Hepatocyte (in vitro differentiated cells): ENCODE measurements at regions not wholly inside any gene's neighbourhood (a gene's known extent, or its start where the extent isn't known, plus 50 kb on each side); places are given as distances from the start of the nearest gene placed in this dataset.

Experiments
- EZH2 ChIP-seq: fragments of 200-600 bp; sonication (generic); IDR thresholded peaks from 2 replicates; pipeline ENCODE4 v1.6.1; 2016; ENCODE audit warnings: antibody characterized with exemption, mild to moderate bottlenecking, borderline replicate concordance
- EZH2phosphoT487 ChIP-seq: fragments of 200-600 bp; sonication (generic); IDR thresholded peaks from one replicate; pipeline ENCODE4 v1.6.1; 2018; ENCODE audit warnings: antibody characterized with exemption, mild to moderate bottlenecking, low read depth, moderate library complexity; ENCODE audit not compliant: unreplicated experiment, severe bottlenecking
- TF ChIP-seq, protein P1 (sequence below): fragments of 200-600 bp; sonication (generic); IDR thresholded peaks from 2 replicates; pipeline ENCODE4 v1.5.1; 2016; ENCODE audit warnings: antibody characterized with exemption, mild to moderate bottlenecking; ENCODE audit not compliant: poor library complexity

DNA sequence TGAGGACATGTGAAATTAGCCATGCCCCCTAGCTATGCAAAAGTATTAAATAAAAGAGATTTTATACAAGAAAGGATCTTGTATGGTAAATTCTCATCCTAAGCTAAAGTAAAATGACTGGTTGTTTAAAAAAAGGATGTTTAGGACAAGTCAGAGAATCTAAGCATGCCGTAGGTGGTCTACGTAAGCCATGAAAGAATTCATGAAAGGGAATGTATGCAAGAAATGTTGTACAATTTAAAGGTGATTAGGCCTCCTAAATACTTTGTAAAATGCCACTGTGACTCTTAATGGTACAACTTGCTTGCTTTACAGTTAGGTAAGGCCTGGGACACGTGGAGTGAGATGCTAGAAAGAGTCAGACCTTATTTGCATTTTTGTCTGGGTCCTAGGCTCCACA, 209.0 kb downstream of the EFHB start:
- TF ChIP-seq, protein P1, sequence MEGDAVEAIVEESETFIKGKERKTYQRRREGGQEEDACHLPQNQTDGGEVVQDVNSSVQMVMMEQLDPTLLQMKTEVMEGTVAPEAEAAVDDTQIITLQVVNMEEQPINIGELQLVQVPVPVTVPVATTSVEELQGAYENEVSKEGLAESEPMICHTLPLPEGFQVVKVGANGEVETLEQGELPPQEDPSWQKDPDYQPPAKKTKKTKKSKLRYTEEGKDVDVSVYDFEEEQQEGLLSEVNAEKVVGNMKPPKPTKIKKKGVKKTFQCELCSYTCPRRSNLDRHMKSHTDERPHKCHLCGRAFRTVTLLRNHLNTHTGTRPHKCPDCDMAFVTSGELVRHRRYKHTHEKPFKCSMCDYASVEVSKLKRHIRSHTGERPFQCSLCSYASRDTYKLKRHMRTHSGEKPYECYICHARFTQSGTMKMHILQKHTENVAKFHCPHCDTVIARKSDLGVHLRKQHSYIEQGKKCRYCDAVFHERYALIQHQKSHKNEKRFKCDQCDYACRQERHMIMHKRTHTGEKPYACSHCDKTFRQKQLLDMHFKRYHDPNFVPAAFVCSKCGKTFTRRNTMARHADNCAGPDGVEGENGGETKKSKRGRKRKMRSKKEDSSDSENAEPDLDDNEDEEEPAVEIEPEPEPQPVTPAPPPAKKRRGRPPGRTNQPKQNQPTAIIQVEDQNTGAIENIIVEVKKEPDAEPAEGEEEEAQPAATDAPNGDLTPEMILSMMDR = no peak
- TF ChIP-seq EZH2phosphoT487 (no peak), EZH2 (no peak)
